ENCODE measurements at regions not wholly inside any gene's neighbourhood (a gene's known extent, or its start where the extent isn't known, plus 50 kb on each side); places are given as distances from the start of the nearest gene placed in this dataset.

DNA sequence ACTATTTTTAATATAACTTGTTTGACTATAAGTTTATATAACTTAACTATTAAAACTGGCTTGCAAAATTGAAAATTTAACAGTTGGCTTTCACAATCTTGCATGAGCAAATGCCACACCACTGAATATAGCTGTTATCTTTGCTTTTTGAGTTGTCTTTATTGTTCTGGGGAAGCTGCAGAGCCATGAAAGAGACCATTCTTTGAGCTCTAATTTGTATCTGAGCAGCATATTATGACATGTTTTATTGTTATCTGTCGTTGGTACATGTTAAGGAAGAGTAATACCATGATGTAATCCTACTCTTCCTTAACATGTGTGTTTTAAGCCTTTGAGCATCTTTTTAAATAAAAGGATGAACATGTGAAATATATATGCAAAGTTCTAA lies 97.1 kb upstream of the ANK2 start:
- Histone ChIP-seq H4K20me1 (ENCODE audit: insufficient read depth, low read length) (no peaks in the 10 kb centered on the region), H3K79me1 (ENCODE audit: low read depth in 1 of 2, low read length in 2 of 2) (no peaks in the 10 kb centered on the region), H3K4me2 (ENCODE audit: low read depth, low read length) (no peak overlapping the region), H4K8ac (ENCODE audit: low read depth in 2 of 2, low read length in 2 of 2) (no peak overlapping the region), H2BK120ac (ENCODE audit: low read depth, low read length) (no peak overlapping the region), H3K4me3 (ENCODE audit: insufficient read depth, low read depth, low read length) (no peak overlapping the region), H3K9me1 (ENCODE audit: insufficient read depth, low read length) (no peaks in the 10 kb centered on the region), H2BK20ac (ENCODE audit: low read depth, low read length) (no peak overlapping the region), H3K56ac (ENCODE audit: extremely low read depth, insufficient read depth, low read length) (no peak overlapping the region), H3K18ac (ENCODE audit: low read depth, low read length) (no peak overlapping the region), H3K9ac (ENCODE audit: low read depth, low read length) (no peak overlapping the region), H3K4me1 (ENCODE audit: control insufficient read depth, insufficient read depth, low read length) (no peaks in the 10 kb centered on the region), H2AK5ac (ENCODE audit: low read depth, low read length) (no peak overlapping the region), H3K9me3 (ENCODE audit: control insufficient read depth, insufficient read depth, low read length) (no peaks in the 10 kb centered on the region), H3K36me3 (ENCODE audit: control insufficient read depth, insufficient read depth, low read length) (no peaks in the 10 kb centered on the region), H4K5ac (ENCODE audit: low read depth, low read length) (no peak overlapping the region), H4K91ac (ENCODE audit: insufficient read depth, low read depth, low read length) (no peak overlapping the region), H2BK5ac (ENCODE audit: low read depth, low read length, poor library complexity, severe bottlenecking) (no peak overlapping the region), H2BK15ac (ENCODE audit: low read depth, low read length) (no peak overlapping the region), H2AFZ (replicated peaks; ENCODE audit: low read length, poor library complexity) (no peak overlapping the region), H3K23ac (ENCODE audit: low read depth, low read length) (no peak overlapping the region), H3K4ac (ENCODE audit: low read depth, low read length) (no peak overlapping the region), H3K27me3 (ENCODE audit: control insufficient read depth, insufficient read depth, low read length) (no peaks in the 10 kb centered on the region), H2AK9ac (replicated peaks; ENCODE audit: low read depth, low read length, poor library complexity) (no peak overlapping the region), H3K27ac (ENCODE audit: insufficient read depth, low read length) (no peak overlapping the region), H3K14ac (replicated peaks; ENCODE audit: low read depth, low read length) (no peak overlapping the region)
- WGBS, 2 experiments (ENCODE audit: extremely low coverage in 2 of 2, insufficient read length in 1 of 2) = no CpG with 5 or more reads among the region's 1 CpG
- in situ Hi-C loops (cut with MboI; ENCODE audit: low sequenced_read_pairs) = no loop called here
- no peak for DNase-seq
- dilution Hi-C loops (cut with HindIII; ENCODE audit: low sequenced_read_pairs, unreplicated experiment) = no loop called here
- intact Hi-C loops (cut with micrococcal nuclease) = no loop called here
- CTCF ChIA-PET = interaction anchor here (0.6 to 1.9 kb wide), 8 partner anchors 9 to 280 kb away, joined by 3 to 12 read pairs (median 4); no protein-coding TSS in a partner anchor
- POLR2A ChIA-PET (ENCODE audit: unreplicated experiment) = no interaction called here
- no TSS peak for BruUV-seq (replicated peaks)
- no peak for TF ChIP-seq RCOR1 (IDR thresholded peaks at IDR 0.05; ENCODE audit: insufficient replicate concordance, low read length)
- TF ChIP-seq, protein P1, sequence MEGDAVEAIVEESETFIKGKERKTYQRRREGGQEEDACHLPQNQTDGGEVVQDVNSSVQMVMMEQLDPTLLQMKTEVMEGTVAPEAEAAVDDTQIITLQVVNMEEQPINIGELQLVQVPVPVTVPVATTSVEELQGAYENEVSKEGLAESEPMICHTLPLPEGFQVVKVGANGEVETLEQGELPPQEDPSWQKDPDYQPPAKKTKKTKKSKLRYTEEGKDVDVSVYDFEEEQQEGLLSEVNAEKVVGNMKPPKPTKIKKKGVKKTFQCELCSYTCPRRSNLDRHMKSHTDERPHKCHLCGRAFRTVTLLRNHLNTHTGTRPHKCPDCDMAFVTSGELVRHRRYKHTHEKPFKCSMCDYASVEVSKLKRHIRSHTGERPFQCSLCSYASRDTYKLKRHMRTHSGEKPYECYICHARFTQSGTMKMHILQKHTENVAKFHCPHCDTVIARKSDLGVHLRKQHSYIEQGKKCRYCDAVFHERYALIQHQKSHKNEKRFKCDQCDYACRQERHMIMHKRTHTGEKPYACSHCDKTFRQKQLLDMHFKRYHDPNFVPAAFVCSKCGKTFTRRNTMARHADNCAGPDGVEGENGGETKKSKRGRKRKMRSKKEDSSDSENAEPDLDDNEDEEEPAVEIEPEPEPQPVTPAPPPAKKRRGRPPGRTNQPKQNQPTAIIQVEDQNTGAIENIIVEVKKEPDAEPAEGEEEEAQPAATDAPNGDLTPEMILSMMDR (conservative IDR thresholded peaks at IDR 0.05; ENCODE audit: low read depth, low read length) = no peak
- TF ChIP-seq MAZ (IDR thresholded peaks at IDR 0.05; ENCODE audit: borderline replicate concordance, low read depth, low read length) = no peak
- TF ChIP-seq RFX5 (IDR thresholded peaks at IDR 0.05; ENCODE audit: low read depth, low read length) = no peak
- no peak for TF ChIP-seq RAD21 (IDR thresholded peaks at IDR 0.05; ENCODE audit: low read length)
- TF ChIP-seq, protein P2, sequence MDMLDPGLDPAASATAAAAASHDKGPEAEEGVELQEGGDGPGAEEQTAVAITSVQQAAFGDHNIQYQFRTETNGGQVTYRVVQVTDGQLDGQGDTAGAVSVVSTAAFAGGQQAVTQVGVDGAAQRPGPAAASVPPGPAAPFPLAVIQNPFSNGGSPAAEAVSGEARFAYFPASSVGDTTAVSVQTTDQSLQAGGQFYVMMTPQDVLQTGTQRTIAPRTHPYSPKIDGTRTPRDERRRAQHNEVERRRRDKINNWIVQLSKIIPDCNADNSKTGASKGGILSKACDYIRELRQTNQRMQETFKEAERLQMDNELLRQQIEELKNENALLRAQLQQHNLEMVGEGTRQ (IDR thresholded peaks at IDR 0.05; ENCODE audit: low read depth, low read length) = no peak
- no peak for TF ChIP-seq FOS (IDR thresholded peaks at IDR 0.05; ENCODE audit: low read depth, low read length)
- TF ChIP-seq MXI1 (IDR thresholded peaks at IDR 0.05; ENCODE audit: borderline replicate concordance, low read depth, low read length) = no peak
- no peak for TF ChIP-seq POLR2A (IDR thresholded peaks at IDR 0.05; ENCODE audit: low read depth, low read length)
- TF ChIP-seq, protein P3, sequence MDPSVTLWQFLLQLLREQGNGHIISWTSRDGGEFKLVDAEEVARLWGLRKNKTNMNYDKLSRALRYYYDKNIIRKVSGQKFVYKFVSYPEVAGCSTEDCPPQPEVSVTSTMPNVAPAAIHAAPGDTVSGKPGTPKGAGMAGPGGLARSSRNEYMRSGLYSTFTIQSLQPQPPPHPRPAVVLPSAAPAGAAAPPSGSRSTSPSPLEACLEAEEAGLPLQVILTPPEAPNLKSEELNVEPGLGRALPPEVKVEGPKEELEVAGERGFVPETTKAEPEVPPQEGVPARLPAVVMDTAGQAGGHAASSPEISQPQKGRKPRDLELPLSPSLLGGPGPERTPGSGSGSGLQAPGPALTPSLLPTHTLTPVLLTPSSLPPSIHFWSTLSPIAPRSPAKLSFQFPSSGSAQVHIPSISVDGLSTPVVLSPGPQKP (IDR thresholded peaks at IDR 0.05; ENCODE audit: borderline replicate concordance, low read depth, low read length) = no peak
- TF ChIP-seq SMC3 (IDR thresholded peaks at IDR 0.05; ENCODE audit: low read depth, low read length) = no peak
- TF ChIP-seq BHLHE40 (IDR thresholded peaks at IDR 0.05; ENCODE audit: low read depth, low read length) = no peak
- no peak for TF ChIP-seq CHD1 (IDR thresholded peaks at IDR 0.05; ENCODE audit: low read depth, low read length)
- TF ChIP-seq CEBPB (IDR thresholded peaks at IDR 0.05; ENCODE audit: low read depth, low read length) = no peak
- no peak for TF ChIP-seq MAFK (IDR thresholded peaks at IDR 0.05; ENCODE audit: low read depth, low read length)
- TF ChIP-seq NFE2L2 (IDR thresholded peaks at IDR 0.05; ENCODE audit: low read depth, low read length) = no peak
- ATAC-seq (ENCODE audit: low read depth) = no peak

Measured in IMR-90 (cell line).